D721Med (cell line): ENCODE measurements at regions not wholly inside any gene's neighbourhood (a gene's known extent, or its start where the extent isn't known, plus 50 kb on each side); places are given as distances from the start of the nearest gene placed in this dataset.
"Not testable (repeated sequence)": the region's sequence is repeated elsewhere in the genome, so short reads cannot be mapped to it uniquely, and the experiment has no call there.

ENCODE experiments used
- DNase-seq: peaks from one replicate; pipeline ENCODE4 v3.0.0; 2011; ENCODE audit warnings: low spot score; ENCODE audit not compliant: insufficient read length
- FAIRE-seq: peaks from 2 replicates; lab custom pipeline; 2011; peaks lifted over from hg19 to GRCh38; lab: Jason Lieb, UNC
- TF ChIP-seq, protein P1 (sequence below): IDR thresholded peaks from 2 replicates; pipeline ENCODE4 v1.5.1; 2012; ENCODE audit warnings: mild to moderate bottlenecking, control low read depth; ENCODE audit not compliant: insufficient read depth; ENCODE audit errors: missing control alignments

DNA sequence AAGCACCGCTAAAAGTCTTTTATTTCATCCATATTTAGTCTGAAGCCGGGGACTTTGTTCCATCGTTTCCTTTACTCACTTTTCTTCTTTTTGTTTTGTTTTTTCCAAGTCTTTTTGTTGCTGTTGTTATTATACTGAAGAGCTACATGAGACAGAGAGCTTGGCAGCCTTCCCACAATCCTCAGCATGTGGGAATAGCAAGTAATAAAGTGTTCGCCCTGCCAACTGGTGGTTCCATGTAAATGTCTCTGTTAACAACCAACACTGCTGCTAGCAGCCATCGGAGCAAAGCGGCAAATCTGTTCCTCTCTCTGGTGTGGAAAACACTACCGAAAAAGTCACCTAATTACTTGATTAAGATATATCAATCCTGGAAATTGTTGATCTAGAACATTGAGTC is 437.8 kb upstream of the ID4 start:
- DNase-seq (no peak), FAIRE-seq (no peak)
- TF ChIP-seq, protein P1, sequence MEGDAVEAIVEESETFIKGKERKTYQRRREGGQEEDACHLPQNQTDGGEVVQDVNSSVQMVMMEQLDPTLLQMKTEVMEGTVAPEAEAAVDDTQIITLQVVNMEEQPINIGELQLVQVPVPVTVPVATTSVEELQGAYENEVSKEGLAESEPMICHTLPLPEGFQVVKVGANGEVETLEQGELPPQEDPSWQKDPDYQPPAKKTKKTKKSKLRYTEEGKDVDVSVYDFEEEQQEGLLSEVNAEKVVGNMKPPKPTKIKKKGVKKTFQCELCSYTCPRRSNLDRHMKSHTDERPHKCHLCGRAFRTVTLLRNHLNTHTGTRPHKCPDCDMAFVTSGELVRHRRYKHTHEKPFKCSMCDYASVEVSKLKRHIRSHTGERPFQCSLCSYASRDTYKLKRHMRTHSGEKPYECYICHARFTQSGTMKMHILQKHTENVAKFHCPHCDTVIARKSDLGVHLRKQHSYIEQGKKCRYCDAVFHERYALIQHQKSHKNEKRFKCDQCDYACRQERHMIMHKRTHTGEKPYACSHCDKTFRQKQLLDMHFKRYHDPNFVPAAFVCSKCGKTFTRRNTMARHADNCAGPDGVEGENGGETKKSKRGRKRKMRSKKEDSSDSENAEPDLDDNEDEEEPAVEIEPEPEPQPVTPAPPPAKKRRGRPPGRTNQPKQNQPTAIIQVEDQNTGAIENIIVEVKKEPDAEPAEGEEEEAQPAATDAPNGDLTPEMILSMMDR: no peak

DNA sequence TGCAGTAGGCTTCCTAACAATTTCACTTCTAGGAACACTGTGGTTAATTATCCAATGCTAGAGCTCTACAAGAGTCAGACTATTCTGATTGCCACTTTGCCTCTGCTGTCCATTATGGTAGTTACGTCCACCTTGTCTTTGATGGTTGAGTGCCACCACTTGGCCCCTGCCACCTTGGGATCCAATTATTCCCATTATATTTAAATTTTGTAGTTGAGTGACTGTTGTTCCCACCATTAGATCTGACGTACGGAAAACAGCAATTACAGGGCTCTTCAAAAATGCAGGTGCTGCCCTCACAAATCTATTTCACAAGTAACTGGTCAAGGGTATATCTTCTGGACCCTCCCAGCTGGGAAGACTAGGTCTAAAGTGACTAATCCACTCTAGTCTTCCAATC is 432.3 kb upstream of the ID4 start:
- not testable (repeated sequence) for DNase-seq, FAIRE-seq

- FAIRE-seq (no peak), DNase-seq (no peak)
- TF ChIP-seq, protein P1: no peak
These were observed 428.8 kb upstream of the ID4 start for GRCh38 chr6:19408331-19408730.

GRCh38 chr6:19410481-19410880 is 426.7 kb upstream of the ID4 start:
- TF ChIP-seq, protein P1: no peak
- DNase-seq: no peak
- FAIRE-seq: no peak

GRCh38 chr6:19413323-19413722 is 423.8 kb upstream of the ID4 start:
- TF ChIP-seq, protein P1: no peak
- FAIRE-seq (no peak), DNase-seq (no peak)

DNA sequence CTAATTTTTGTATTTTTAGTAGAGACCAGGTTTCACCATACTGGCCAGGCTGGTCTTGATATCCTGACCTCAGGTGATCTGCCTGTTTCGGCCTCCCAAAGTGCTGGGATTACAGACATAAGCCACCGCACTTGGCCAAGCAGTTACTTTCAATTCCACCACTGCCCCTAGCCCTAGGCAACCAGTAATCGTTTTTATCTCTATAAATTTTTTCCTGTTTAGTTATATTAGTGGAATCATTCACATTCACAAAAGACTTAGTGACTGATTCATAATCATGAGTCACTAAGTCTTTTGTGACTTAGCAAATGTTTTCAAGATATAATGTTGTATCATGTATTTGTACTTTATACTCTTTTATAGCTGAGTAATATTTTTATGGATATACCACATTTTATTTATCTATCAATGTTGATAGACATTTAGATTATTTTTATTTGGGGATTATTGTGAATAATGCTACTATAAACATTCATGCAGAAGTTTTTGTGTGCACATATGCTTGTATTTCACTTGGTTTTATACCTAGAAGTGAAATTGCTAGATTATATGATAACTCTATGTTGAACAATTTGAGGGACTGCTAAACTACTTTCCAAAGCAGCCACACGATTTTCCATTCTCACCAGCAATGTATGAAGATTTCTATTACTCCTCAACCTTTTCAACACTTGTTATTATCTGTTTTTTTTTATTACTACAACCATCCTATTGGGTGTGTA is 421.4 kb upstream of the ID4 start:
- DNase-seq: no peak
- TF ChIP-seq, protein P1: no peak
- FAIRE-seq: no peak

DNA sequence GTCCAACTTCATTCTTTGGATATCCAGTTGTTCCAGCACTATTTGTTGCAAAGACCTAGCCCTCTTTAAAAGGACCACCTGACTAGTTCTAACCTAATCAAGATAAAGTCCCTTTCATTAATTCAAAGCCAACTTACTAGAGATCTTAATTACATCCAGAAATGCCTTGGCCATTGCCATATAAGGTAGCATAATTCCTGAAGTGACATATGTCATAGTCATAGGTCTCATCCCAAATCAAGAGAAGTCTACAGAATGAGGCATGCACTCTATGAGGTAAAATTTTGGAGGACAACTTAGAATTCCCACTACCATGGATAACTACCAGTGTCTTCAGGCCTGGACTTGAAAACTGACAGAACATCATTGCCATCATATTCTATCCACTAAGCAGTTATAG is 420.4 kb upstream of the ID4 start:
- FAIRE-seq (no peak), DNase-seq (no peak)
- TF ChIP-seq, protein P1: no peak
